HCT116 (cell line): ENCODE measurements at regions not wholly inside any gene's neighbourhood (a gene's known extent, or its start where the extent isn't known, plus 50 kb on each side); places are given as distances from the start of the nearest gene placed in this dataset.

Experiments used
- ATAC-seq: fragments of 200-7000 bp; cut with Tn5 transposase; 2 replicates; pipeline ENCODE4 v1.9.1; 2020; ENCODE audit warnings: mild to moderate bottlenecking, moderate library complexity
- BruUV-seq: library from RNA; stranded (reverse); fragments of 400-500 nt; replicated peaks from 2 replicates; lab custom pipeline; 2021; lab: Mats Ljungman, UMichigan
- CTCF ChIA-PET: fragments of 300-600 bp; sonication (Branson Sonifier 250); formaldehyde crosslinking; loops from one replicate; lab custom pipeline; 2021; ENCODE audit warnings: antibody characterized with exemption; lab: Charles Lee
- POLR2A ChIA-PET: fragments of 300-600, 350-600 bp; sonication (Branson Sonifier 250); formaldehyde crosslinking; loops from one replicate; lab custom pipeline; 2021; ENCODE audit warnings: antibody characterized with exemption; lab: Charles Lee
- RAD21 ChIA-PET, 2 experiments: fragments of 300-600 bp; sonication (Branson Sonifier 250); formaldehyde crosslinking; loops; one replicate each; lab custom pipeline; 2023; ENCODE audit warnings: low total read pairs in 2 of 2; ENCODE audit not compliant: uncharacterized antibody in 2 of 2, unreplicated experiment in 2 of 2, low non-redundant PET in 1 of 2; lab: Charles Lee
- DNase-seq: peaks from one replicate; pipeline ENCODE4 v3.0.0-alpha.2; 2010; ENCODE audit warnings: low read depth, low spot score
- H2AFZ ChIP-seq: fragments of 200-600 bp; shearing (Covaris generic), sonication (generic); 2 replicates; pipeline ENCODE4 v1.6.1; 2017; ENCODE audit warnings: low read depth, mixed run types, mixed read lengths, antibody characterized with exemption, low read length; ENCODE audit not compliant: poor library complexity, severe bottlenecking
- H3K27ac ChIP-seq: 2 replicates; pipeline ENCODE4 v1.5.1; 2012; ENCODE audit warnings: low read depth, low read length
- H3K27me3 ChIP-seq: fragments of 200-600 bp; sonication (generic); 2 replicates; pipeline ENCODE4 v1.6.1; 2016; ENCODE audit warnings: mixed run types, low read length, mixed read lengths; ENCODE audit not compliant: insufficient read depth
- H3K36me3 ChIP-seq, 2 experiments: fragments of 200-500 bp in 1 of 2; fragments of 200-600 bp in 1 of 2; sonication (Bioruptor generic) in 1 of 2; sonication (generic) in 1 of 2; 2 replicates each; pipeline versions ENCODE4 v1.5.1 to v1.6.1; 2014 to 2016; ENCODE audit warnings: low read length in 2 of 2, inconsistent platforms in 1 of 2, mixed read lengths in 1 of 2, mixed run types in 1 of 2; ENCODE audit not compliant: insufficient read depth in 2 of 2, control insufficient read depth in 1 of 2
- H3K4me1 ChIP-seq, 2 experiments: fragments of 200-600 bp in 1 of 2; sonication (generic) in 1 of 2; 2 replicates each; pipeline versions ENCODE4 v1.5.1 to v1.6.1; 2012 to 2017; ENCODE audit warnings: low read length in 2 of 2, inconsistent platforms in 1 of 2, mild to moderate bottlenecking in 1 of 2, mixed read lengths in 1 of 2, mixed run types in 1 of 2, moderate library complexity in 1 of 2; ENCODE audit not compliant: insufficient read depth in 2 of 2, control insufficient read depth in 1 of 2
- H3K4me2 ChIP-seq: fragments of 200-600 bp; sonication (generic); 2 replicates; pipeline ENCODE4 v1.6.1; 2017; ENCODE audit warnings: mixed run types, low read length, mixed read lengths
- H3K4me3 ChIP-seq, 2 experiments: fragments of 200-600 bp in 1 of 2; sonication (generic) in 1 of 2; replicated peaks in 1 of 2; 2 replicates each; pipeline ENCODE4 v1.5.1; 2011 to 2016; ENCODE audit warnings: low read length in 2 of 2, control low read depth in 1 of 2, low read depth in 1 of 2, mild to moderate bottlenecking in 1 of 2, mixed read lengths in 1 of 2, mixed run types in 1 of 2
- H3K79me2 ChIP-seq: fragments of 200-600 bp; sonication (generic); 2 replicates; pipeline ENCODE4 v1.6.1; 2017; ENCODE audit warnings: mild to moderate bottlenecking, mixed run types, low read length, moderate library complexity, mixed read lengths; ENCODE audit not compliant: insufficient read depth
- H3K9ac ChIP-seq: fragments of 200-600 bp; sonication (generic); 2 replicates; pipeline ENCODE4 v1.6.1; 2016; ENCODE audit warnings: low read length, mixed read lengths
- H3K9me2 ChIP-seq: fragments of 200-600 bp; sonication (generic), shearing (Covaris generic); 2 replicates; pipeline ENCODE4 v1.6.1; 2017; ENCODE audit warnings: mixed run types, mild to moderate bottlenecking, moderate library complexity; ENCODE audit not compliant: insufficient read depth
- H3K9me3 ChIP-seq, 2 experiments: fragments of 200-500 bp in 1 of 2; fragments of 200-600 bp in 1 of 2; sonication (Bioruptor generic) in 1 of 2; sonication (generic) in 1 of 2; 2 replicates each; pipeline ENCODE4 v1.6.1; 2014 to 2017; ENCODE audit warnings: low read length in 2 of 2, mixed read lengths in 2 of 2, inconsistent platforms in 1 of 2, low read depth in 1 of 2, mild to moderate bottlenecking in 1 of 2, mixed run types in 1 of 2, moderate library complexity in 1 of 2; ENCODE audit not compliant: control insufficient read depth in 1 of 2, insufficient read depth in 1 of 2
- H4K20me1 ChIP-seq: fragments of 200-600 bp; sonication (generic), shearing (Covaris generic); 2 replicates; pipeline ENCODE4 v1.6.1; 2017; ENCODE audit warnings: mixed run types, mild to moderate bottlenecking, moderate library complexity; ENCODE audit not compliant: insufficient read depth
- CBX3 ChIP-seq: IDR thresholded peaks from 2 replicates; pipeline ENCODE4 v1.6.1; 2012; ENCODE audit warnings: low read depth
- CTCF ChIP-seq, 3 experiments: fragments of 200-600 bp in 1 of 3; sonication (generic) in 1 of 3; IDR thresholded peaks in 2 of 3; conservative IDR thresholded peaks in 1 of 3; 2 replicates each; pipeline ENCODE4 v1.5.1; 2012 to 2017; ENCODE audit warnings: low read depth in 2 of 3, low read length in 2 of 3, antibody characterized with exemption in 1 of 3, borderline replicate concordance in 1 of 3, control low read depth in 1 of 3, mild to moderate bottlenecking in 1 of 3, mixed read lengths in 1 of 3, mixed run types in 1 of 3, moderate library complexity in 1 of 3; ENCODE audit not compliant: insufficient read depth in 1 of 3
- ELF1 ChIP-seq: IDR thresholded peaks from 2 replicates; pipeline ENCODE4 v1.6.1; 2012; ENCODE audit warnings: low read depth, borderline replicate concordance
- EZH2phosphoT487 ChIP-seq: fragments of 200-600 bp; IDR thresholded peaks from 2 replicates; pipeline ENCODE4 v1.6.1; 2018; ENCODE audit warnings: antibody characterized with exemption, borderline replicate concordance
- FOSL1 ChIP-seq: IDR thresholded peaks from 2 replicates; pipeline ENCODE4 v1.6.1; 2012; ENCODE audit warnings: low read depth
- POLR2A ChIP-seq: IDR thresholded peaks from 2 replicates; pipeline ENCODE4 v1.7.0; 2011; ENCODE audit warnings: borderline replicate concordance; ENCODE audit not compliant: insufficient read depth, insufficient read length; ENCODE audit errors: extremely low read depth
- POLR2AphosphoS5 ChIP-seq: IDR thresholded peaks from 2 replicates; pipeline ENCODE4 v1.6.1; 2011; ENCODE audit warnings: mild to moderate bottlenecking, low read depth, low read length, moderate library complexity
- REST ChIP-seq: IDR thresholded peaks from 2 replicates; pipeline ENCODE4 v1.6.1; 2012; ENCODE audit warnings: low read depth
- SP1 ChIP-seq: IDR thresholded peaks from 2 replicates; pipeline ENCODE4 v1.6.1; 2012; ENCODE audit warnings: low read depth
- YY1 ChIP-seq: IDR thresholded peaks from 2 replicates; pipeline ENCODE4 v1.6.1; 2011; ENCODE audit warnings: low read length, low read depth, moderate library complexity, mild to moderate bottlenecking; ENCODE audit not compliant: insufficient replicate concordance; ENCODE audit errors: extremely low read depth
- ZBTB33 ChIP-seq: IDR thresholded peaks from 2 replicates; pipeline ENCODE4 v1.6.1; 2011; ENCODE audit warnings: mild to moderate bottlenecking, low read length, moderate library complexity; ENCODE audit not compliant: insufficient replicate concordance; ENCODE audit errors: extremely low read depth
- ZFX ChIP-seq: fragments of 450-650 bp; IDR thresholded peaks from 2 replicates; pipeline ENCODE4 v1.6.1; 2017
- ZNF274 ChIP-seq: fragments of 200-500 bp; sonication (Bioruptor generic); IDR thresholded peaks from 2 replicates; pipeline ENCODE4 v1.6.1; 2014; ENCODE audit warnings: mild to moderate bottlenecking, low read depth, low read length, inconsistent platforms
- intact Hi-C: fragments of 100-400 bp; cut with micrococcal nuclease; formaldehyde crosslinking; loops from 2 replicates; pipeline ENCODE4 v1.10.0; 2022

- no peak for ATAC-seq
- H2AFZ ChIP-seq: no peak overlapping the region
- TF ChIP-seq ELF1 (no peak), POLR2A (no peak)
- no peak for DNase-seq
- H3K4me3 ChIP-seq: no peak overlapping the region
- H4K20me1 ChIP-seq: no peaks in the 10 kb centered on the region
- no TSS peak for BruUV-seq
- H3K27me3 ChIP-seq: no peaks in the 10 kb centered on the region
- H3K9me2 ChIP-seq: no peaks in the 10 kb centered on the region
- RAD21 ChIA-PET: no interaction called here
- CTCF ChIA-PET: no interaction called here
- no peak overlapping the region for H3K27ac ChIP-seq
- H3K4me2 ChIP-seq: no peak overlapping the region
- POLR2A ChIA-PET: no interaction called here
- H3K9me3 ChIP-seq: no peaks in the 10 kb centered on the region
- intact Hi-C loops: no loop called here
- no peaks in the 10 kb centered on the region for H3K79me2 ChIP-seq
- no peaks in the 10 kb centered on the region for H3K36me3 ChIP-seq
- no peaks in the 10 kb centered on the region for H3K4me1 ChIP-seq
- H3K9ac ChIP-seq: no peak overlapping the region
Observed at GRCh38 chrX:121831601-121832000, 784.2 kb downstream of the GLUD2 start.

- H3K4me1 ChIP-seq: no peaks in the 10 kb centered on the region
- no peak for DNase-seq
- TF ChIP-seq ZNF274: no peak
- no peak for TF ChIP-seq CBX3
- no peak for TF ChIP-seq YY1
- TF ChIP-seq REST: no peak
- no peak for TF ChIP-seq ZBTB33
- no peak for TF ChIP-seq ZFX
- no peak for TF ChIP-seq FOSL1
- TF ChIP-seq EZH2phosphoT487: no peak
- no peak for TF ChIP-seq POLR2AphosphoS5
- no peak for TF ChIP-seq SP1
- no peak for TF ChIP-seq CTCF (IDR thresholded peaks at IDR 0.05 in 2 of 3, conservative IDR thresholded peaks at IDR 0.05 in 1 of 3; ENCODE audit: borderline replicate concordance in 1 of 3, insufficient read depth in 1 of 3, low read depth in 2 of 3, low read length in 2 of 3)
- no peaks in the 10 kb centered on the region for H3K36me3 ChIP-seq
- no peaks in the 10 kb centered on the region for H3K9me2 ChIP-seq
- no peaks in the 10 kb centered on the region for H4K20me1 ChIP-seq
- no peak overlapping the region for H3K27ac ChIP-seq
- no peak overlapping the region for H2AFZ ChIP-seq
- no peak overlapping the region for H3K9ac ChIP-seq
- BruUV-seq: no TSS peak
- ChIA-PET POLR2A (no interaction called here), RAD21 (no interaction called here), CTCF (no interaction called here)
- no peaks in the 10 kb centered on the region for H3K79me2 ChIP-seq
- no peak for ATAC-seq
- no peak overlapping the region for H3K4me2 ChIP-seq
- no peaks in the 10 kb centered on the region for H3K27me3 ChIP-seq
- intact Hi-C loops: no loop called here
- no peaks in the 10 kb centered on the region for H3K9me3 ChIP-seq
- H3K4me3 ChIP-seq: no peak overlapping the region
Observed at GRCh38 chrX:121832446-121832845, 785.0 kb downstream of the GLUD2 start.
